Rectal smooth muscle tissue (tissue), 1 donor: ENCODE measurements at regions not wholly inside any gene's neighbourhood (a gene's known extent, or its start where the extent isn't known, plus 50 kb on each side); places are given as distances from the start of the nearest gene placed in this dataset.

Experiments used
- H3K27ac ChIP-seq: one replicate; pipeline ENCODE4 v1.7.0; 2013; ENCODE audit warnings: low read depth, low read length, inconsistent platforms
- H3K27me3 ChIP-seq: one replicate; pipeline ENCODE4 v1.7.0; 2013; ENCODE audit warnings: low read length; ENCODE audit not compliant: control insufficient read depth, insufficient read depth
- H3K36me3 ChIP-seq: one replicate; pipeline ENCODE4 v1.7.0; 2013; ENCODE audit warnings: low read length; ENCODE audit not compliant: control insufficient read depth, insufficient read depth
- H3K4me1 ChIP-seq: one replicate; pipeline ENCODE4 v1.7.0; 2013; ENCODE audit warnings: low read length; ENCODE audit not compliant: control insufficient read depth, insufficient read depth
- H3K4me3 ChIP-seq: one replicate; pipeline ENCODE4 v1.7.0; 2013; ENCODE audit warnings: low read length
- H3K9ac ChIP-seq: one replicate; pipeline ENCODE4 v1.7.0; 2013; ENCODE audit warnings: low read length

DNA sequence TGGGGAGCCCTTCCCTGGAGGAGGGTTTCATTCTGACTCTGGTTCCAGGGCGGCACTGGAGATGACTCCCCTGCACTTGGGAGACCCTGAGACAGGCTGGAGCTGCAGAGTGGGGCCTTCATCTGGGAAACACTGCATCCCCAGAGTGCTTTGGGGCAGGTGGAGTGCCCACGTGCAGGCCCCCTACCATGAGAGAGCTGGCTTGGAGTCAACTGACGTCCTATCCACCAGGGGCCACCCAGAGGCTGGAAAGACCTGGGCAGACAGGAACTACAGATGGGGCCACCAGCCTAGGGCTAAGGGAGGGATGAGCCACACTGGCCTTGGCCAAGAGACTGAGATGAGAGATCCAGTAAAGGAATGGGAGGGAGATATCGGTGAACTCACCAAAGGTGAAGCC is 153.8 kb downstream of the ASB1 start:
- Histone ChIP-seq H3K9ac (no peak overlapping the region), H3K36me3 (no peaks in the 10 kb centered on the region), H3K27ac (no peak overlapping the region), H3K27me3 (no peaks in the 10 kb centered on the region), H3K4me3 (no peak overlapping the region), H3K4me1 (no peaks in the 10 kb centered on the region)

DNA sequence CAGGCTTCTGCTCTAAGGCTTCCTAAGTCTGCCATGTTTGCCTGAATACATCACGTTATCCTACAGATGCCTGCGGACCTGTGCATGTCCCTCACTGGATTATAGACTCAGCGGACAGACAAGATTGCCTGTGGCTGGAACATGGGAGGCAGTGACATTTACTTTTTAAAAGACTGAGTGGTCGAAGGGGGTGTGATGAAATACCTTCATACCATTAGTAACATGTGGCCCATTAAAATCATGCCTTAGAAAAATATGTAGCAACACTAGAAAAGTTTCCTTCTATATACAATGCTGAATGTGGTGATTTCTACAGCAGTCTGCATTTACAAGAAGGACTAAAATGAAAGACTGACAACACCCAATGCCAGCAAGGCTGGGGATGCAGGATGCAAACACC is 154.4 kb downstream of the ASB1 start:
- no peaks in the 10 kb centered on the region for H3K27me3 ChIP-seq
- no peaks in the 10 kb centered on the region for H3K4me1 ChIP-seq
- no peaks in the 10 kb centered on the region for H3K36me3 ChIP-seq
- H3K4me3 ChIP-seq = no peak overlapping the region
- no peak overlapping the region for H3K27ac ChIP-seq
- H3K9ac ChIP-seq = no peak overlapping the region

DNA sequence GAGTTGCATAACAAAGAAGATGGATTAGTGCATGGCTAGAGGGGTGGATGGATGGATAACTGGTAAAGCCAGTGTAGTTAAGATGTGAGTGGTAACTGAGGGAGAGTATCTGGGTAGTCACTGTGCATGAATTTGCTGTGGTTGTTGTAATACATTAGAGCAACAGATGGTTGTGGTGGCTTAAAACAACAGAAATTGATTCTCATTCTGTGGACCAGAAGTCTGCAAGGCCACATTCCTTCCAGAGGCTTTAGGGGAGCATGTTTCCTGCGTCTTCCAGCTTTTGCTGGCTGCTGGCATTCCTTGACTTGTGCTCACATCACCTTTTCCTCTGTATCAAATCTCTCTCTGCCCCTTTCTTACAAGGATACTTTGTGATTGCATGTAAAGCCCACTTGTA is 155.4 kb downstream of the ASB1 start:
- Histone ChIP-seq H3K4me3 (no peak overlapping the region), H3K27ac (no peak overlapping the region), H3K27me3 (no peaks in the 10 kb centered on the region), H3K36me3 (no peaks in the 10 kb centered on the region), H3K9ac (no peak overlapping the region), H3K4me1 (peaks cover 8% of the 10 kb centered on the region)

DNA sequence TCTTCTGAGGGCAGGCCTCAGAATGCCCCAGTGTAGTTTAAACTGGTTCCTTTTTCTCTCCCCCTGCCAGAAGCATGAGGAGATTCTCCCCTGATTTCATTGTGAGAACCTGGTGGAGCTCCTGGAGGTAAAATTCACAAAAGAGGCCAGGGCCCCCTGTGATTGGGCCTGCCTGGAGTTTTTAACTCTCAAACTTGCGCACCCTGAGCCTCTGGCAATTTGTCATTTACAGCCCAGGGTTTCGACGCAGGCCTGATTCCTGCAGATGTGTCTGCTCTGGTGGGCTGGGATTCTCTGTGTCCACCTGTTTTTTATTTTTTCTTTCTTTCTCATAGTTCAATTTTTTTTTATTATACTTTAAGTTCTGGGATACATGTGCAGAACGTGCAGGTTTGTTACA is 157.9 kb downstream of the ASB1 start:
- H3K27ac ChIP-seq = no peak overlapping the region
- H3K36me3 ChIP-seq = no peaks in the 10 kb centered on the region
- H3K9ac ChIP-seq = no peak overlapping the region
- H3K4me3 ChIP-seq = no peak overlapping the region
- no peaks in the 10 kb centered on the region for H3K27me3 ChIP-seq
- peaks cover 8% of the 10 kb centered on the region for H3K4me1 ChIP-seq

DNA sequence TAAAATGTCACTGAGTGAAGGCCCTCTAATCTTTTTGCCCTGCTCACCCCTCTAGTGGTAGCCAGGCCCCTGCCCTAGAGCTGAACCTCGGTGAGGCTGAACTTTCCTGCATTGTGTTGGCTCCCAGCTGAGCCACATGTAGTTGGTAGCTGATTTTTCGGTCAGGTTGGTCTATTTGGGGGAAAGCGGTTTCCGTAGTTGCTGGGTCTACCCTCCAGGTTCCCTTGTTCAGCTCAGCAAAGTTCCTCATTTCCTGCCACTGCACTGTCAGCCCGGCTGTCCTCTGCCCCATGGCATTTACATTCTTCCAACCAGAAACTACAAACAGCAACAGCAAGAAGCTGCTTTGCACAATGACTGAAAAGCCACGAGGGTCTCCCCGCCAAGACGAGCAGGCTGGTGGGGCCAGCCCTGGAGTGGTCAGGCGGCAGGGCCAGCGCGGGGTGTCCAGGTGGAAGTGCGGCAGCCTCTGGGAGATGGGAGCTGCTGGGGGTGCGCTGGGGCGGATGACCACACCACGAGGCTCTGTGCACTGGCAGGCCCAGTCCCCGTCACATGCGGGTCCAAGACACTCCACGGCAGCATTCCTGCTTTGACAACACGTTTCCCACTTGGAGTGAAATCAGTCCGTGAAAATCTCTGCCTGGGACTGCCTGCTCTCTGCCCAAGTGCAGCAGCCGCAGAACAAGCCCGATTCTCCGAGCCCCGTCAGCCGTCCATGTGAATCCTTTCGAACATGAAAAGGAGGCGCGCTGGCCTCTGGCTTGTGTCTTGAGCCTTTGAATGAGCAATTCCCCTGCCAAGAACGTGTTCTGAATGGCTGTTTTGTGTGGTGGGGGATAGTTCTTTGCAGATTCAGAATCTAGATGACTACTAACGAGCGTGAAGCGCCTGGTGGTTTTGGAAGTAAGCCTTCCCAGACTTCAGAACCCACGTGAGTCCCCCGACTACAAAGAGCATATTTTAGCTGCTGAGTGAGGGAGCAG is 159.4 kb downstream of the ASB1 start:
- no peak overlapping the region for H3K9ac ChIP-seq
- H3K27ac ChIP-seq = no peak overlapping the region
- peaks cover 8% of the 10 kb centered on the region for H3K4me1 ChIP-seq
- no peaks in the 10 kb centered on the region for H3K27me3 ChIP-seq
- no peaks in the 10 kb centered on the region for H3K36me3 ChIP-seq
- H3K4me3 ChIP-seq = no peak overlapping the region

DNA sequence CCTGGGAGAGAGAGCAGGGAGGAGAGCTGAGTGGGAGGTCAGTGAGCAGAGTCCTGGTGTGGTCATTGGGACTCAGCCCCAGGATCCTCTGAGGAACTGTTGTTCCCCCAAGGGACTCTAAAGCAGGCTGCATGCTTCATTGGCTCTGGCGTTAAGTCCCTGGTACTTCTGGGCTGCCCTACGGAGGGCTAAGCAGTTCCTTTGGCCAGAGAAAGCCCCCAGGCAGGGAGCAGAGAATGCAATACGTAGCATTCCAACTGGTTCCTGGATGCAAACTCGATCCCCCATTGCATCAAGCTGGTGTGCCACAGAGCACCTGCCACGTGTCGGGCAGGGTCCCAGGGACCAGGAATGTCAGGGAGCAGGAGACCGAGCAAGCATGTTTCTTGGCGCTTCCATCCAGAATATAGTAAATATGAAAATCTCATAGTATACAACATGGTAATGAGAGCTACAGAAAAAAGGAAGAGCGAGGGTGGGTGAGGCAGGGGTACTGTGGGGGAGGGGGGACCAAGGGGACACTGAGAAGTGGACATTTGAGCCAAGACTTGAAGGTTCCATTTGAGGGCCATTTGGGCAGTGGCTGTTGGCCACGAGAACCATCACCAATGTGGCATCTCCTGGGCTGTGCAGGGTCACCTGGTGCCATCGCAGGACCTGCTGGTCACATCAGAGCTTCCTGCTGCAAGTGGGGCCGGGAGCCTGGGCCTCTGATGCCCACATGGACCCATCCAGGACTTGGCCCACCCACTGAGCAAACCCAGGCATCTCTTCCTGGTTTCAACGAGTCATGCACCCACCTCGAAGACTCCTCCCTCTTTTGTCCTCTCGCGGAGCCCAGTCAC is 160.4 kb downstream of the ASB1 start:
- Histone ChIP-seq H3K27ac (no peak overlapping the region), H3K36me3 (no peaks in the 10 kb centered on the region), H3K27me3 (no peaks in the 10 kb centered on the region), H3K4me1 (peaks cover 8% of the 10 kb centered on the region), H3K4me3 (no peak overlapping the region), H3K9ac (no peak overlapping the region)

DNA sequence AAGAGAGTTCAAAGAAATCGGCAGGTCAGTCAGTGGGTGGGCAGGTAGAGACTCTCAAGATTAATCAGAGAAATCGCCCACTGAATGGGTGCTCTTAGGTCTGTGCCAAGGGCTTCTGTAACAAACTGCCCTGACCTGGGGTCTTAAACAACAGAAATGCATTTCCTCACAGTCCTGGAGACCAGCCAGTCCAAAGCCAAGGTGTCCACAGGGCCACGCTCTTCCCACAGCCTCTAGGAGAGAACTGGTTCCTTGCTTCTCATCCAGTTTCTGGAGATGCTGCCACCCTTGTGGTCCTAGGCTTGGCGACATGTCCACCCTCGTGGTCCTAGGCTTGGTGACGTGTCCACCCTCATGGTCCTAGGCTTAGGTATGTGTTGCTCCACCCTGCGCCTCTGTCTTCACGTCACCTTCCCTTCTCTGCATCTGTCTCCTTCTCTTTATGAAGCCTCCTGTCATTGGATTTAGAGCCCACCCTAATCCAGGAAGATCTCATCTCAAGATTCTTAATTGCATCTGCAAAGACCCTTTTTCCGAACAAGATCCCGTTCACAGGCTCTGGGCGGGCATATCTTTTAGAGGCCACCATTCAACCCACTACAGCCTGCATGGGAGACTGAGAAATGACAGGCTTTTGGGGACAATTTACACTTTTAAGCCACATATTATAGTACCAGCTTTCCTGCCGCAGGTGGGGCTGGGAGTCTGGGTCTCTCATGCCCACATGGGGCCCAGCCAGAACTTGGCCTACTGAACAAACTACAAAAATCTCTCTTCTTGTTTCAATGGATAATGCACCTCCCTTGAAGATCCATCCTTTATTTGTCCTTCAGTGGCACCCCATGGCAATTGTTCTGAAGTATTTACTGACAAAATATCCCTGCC is 161.3 kb downstream of the ASB1 start:
- Histone ChIP-seq H3K27me3 (no peaks in the 10 kb centered on the region), H3K36me3 (no peaks in the 10 kb centered on the region), H3K4me3 (no peak overlapping the region), H3K27ac (no peak overlapping the region), H3K4me1 (peaks cover 8% of the 10 kb centered on the region), H3K9ac (no peak overlapping the region)

DNA sequence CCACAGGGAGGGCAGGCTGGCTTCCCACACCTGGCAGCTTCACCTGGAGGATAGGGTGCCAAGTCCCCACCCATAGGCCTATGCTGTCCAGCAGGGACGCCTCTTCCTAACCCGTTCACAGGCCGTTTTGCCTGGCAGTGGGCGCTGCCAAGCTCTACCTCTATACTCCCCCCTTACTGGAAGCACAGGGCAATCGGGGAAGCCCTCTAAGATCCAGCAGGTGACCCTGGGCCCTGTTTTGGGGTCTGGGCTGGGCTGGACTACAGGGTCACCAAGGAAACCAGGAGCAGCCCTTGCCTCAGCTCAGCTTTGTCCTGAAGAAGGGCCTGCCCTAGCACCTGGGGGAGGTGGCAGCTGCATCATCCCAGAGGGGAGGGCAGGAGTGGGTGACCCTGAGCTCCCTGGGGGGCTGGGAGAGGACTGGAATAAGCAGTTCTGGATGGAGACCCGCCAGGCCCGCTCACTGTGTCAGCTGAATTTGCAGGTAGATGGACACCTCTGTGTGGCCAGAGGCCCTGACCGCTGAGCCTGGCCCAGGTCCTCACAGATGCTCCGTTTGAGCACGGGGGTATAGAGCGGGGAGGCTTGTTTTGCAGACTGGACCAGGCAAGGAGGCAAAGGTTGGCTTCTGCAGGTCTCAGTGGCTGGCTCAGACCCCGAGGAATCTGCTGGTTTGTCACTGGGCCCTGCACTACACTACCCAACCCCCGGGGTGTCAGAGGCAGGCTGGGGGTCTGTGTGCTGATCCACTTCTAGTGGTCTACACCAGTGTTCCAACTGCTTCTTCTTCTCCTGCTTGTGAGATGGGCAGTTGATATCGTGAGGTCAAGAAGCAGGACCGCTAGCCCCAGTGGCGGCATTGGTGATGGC is 163.1 kb downstream of the ASB1 start:
- no peak overlapping the region for H3K27ac ChIP-seq
- H3K4me1 ChIP-seq = peaks cover 8% of the 10 kb centered on the region
- H3K36me3 ChIP-seq = no peaks in the 10 kb centered on the region
- no peak overlapping the region for H3K4me3 ChIP-seq
- no peak overlapping the region for H3K9ac ChIP-seq
- no peaks in the 10 kb centered on the region for H3K27me3 ChIP-seq

DNA sequence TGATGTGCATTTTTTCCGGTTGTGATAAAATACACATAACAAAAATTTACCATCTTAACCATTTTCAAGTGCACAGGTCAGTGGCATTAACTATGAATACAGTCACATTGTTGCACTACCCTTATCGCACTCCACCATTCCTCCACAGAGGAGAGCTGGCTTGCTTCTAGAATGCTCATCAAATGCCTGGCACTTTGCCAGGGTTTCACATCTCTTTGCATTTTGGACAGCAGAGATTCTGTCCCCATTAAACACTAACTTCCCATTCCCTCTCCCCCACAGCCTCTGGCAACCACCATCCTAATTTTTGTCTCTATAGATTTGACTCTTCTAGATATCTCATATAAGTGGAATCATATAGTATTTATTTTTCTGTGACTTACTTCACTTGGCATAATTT is 165.0 kb downstream of the ASB1 start:
- Histone ChIP-seq H3K36me3 (no peaks in the 10 kb centered on the region), H3K27ac (no peak overlapping the region), H3K4me3 (no peak overlapping the region), H3K4me1 (peaks cover 10% of the 10 kb centered on the region), H3K9ac (no peak overlapping the region), H3K27me3 (no peaks in the 10 kb centered on the region)

DNA sequence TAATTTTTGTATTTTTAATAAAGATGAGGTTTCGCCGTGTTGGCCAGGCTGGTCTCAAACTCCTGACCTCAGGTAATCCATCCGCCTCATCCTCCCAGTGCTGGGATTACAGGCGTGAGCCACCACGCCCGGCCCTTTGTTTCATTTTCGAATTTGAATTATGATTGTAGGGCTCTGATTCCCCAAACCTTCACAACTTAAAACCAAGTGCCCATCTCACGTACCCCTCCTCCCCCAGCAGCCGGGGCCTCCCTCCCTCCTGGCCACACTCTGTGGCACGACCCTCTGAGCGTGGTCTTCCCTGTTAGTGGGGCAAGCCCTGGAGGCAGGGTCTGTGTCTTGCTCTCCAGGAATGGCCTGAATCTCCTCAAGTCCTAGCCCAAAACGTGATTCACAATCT is 166.5 kb downstream of the ASB1 start:
- no peak overlapping the region for H3K9ac ChIP-seq
- H3K36me3 ChIP-seq = no peaks in the 10 kb centered on the region
- H3K27ac ChIP-seq = no peak overlapping the region
- peaks cover 19% of the 10 kb centered on the region for H3K4me1 ChIP-seq
- no peak overlapping the region for H3K4me3 ChIP-seq
- no peaks in the 10 kb centered on the region for H3K27me3 ChIP-seq

DNA sequence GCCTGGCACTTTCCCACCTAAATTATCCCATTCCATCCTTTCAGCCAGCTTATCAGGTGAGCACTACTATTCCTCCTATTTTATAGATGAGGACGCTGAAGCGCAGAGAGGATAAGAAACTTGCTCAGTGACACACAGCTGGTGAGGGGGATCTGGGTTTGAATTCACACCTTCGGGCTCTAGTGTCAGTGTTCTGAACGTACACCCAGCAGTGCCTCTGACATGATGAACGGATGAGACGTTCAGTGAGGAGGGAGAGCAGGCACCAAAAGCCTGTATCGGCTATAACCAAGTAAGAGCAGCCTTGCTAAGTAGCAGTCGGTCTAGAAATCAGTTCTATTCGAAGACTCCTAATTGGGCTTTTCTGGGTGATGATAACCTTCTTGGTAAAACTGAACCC is 167.0 kb downstream of the ASB1 start:
- Histone ChIP-seq H3K4me3 (no peak overlapping the region), H3K36me3 (no peaks in the 10 kb centered on the region), H3K27ac (no peak overlapping the region), H3K4me1 (peaks cover 19% of the 10 kb centered on the region), H3K9ac (no peak overlapping the region), H3K27me3 (no peaks in the 10 kb centered on the region)
